ENCODE measurements at regions not wholly inside any gene's neighbourhood (a gene's known extent, or its start where the extent isn't known, plus 50 kb on each side); places are given as distances from the start of the nearest gene placed in this dataset.

DNA sequence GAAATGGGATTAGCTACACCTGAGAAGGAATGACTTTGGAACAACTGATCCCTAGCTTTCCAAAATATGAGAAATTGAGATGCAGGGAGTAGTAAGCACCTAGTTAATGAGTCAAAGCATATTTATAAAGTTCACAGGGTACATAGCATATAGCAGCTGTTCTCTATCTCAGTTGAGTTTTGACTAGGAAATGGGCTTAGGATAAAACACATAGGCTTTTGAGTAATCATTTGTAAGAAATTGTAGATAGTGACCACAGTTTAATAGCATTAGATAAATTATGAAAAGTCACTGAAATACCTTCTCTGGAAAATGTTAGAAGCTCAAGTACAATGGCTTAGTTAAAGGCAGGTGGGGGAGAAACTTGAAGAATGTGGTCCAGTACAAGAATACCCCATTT lies 444.7 kb upstream of the TNP1 start:
- TF ChIP-seq EZH2 (IDR thresholded peaks at IDR 0.05; ENCODE audit: borderline replicate concordance, insufficient read depth, low read depth, low read length, poor library complexity, severe bottlenecking) (no peak), CTCF (IDR thresholded peaks at IDR 0.05) (no peak)
- CTCF ChIA-PET, result no interaction called here
- no peak for ATAC-seq (ENCODE audit: low read depth)
- Histone ChIP-seq H2AFZ (ENCODE audit: insufficient read depth, low read depth, low read length, poor library complexity, severe bottlenecking) (no peak overlapping the region), H3K79me2 (ENCODE audit: control insufficient read depth, insufficient read depth, low read length) (no peaks in the 10 kb centered on the region), H4K20me1 (ENCODE audit: control insufficient read depth, insufficient read depth, low read length, poor library complexity, severe bottlenecking) (no peaks in the 10 kb centered on the region), H3K27ac (ENCODE audit: low read length in 2 of 2) (no peak overlapping the region), H3K27me3 (replicated peaks in 1 of 4; ENCODE audit: control extremely low read depth in 1 of 4, control insufficient read depth in 3 of 4, insufficient read depth in 4 of 4, low read length in 3 of 4) (peaks cover 0 to 41% (median 25%) of the 10 kb centered on the region in 4 experiments), H3K4me1 (ENCODE audit: control insufficient read depth in 2 of 2, insufficient read depth in 2 of 2, low read length in 2 of 2) (no peaks in the 10 kb centered on the region), H3K4me3 (ENCODE audit: control extremely low read depth in 1 of 5, extremely low read depth in 1 of 5, insufficient read depth in 1 of 5, low read depth in 2 of 5, low read length in 4 of 5) (no peak overlapping the region), H3K9ac (ENCODE audit: low read length) (no peak overlapping the region), H3K36me3 (replicated peaks in 1 of 2; ENCODE audit: control extremely low read depth in 1 of 2, control insufficient read depth in 1 of 2, extremely low read depth in 1 of 2, insufficient read depth in 2 of 2, low read length in 1 of 2) (no peaks in the 10 kb centered on the region), H3K9me3 (ENCODE audit: control extremely low read depth in 1 of 3, control insufficient read depth in 2 of 3, insufficient read depth in 1 of 3, low read length in 2 of 3) (peaks cover 0 to 5% (median 0%) of the 10 kb centered on the region in 3 donors), H3K4me2 (replicated peaks; ENCODE audit: low read depth, low read length, poor library complexity, severe bottlenecking) (no peak overlapping the region)
- DNase-seq, result no peak
- Mint-ChIP-seq H3K4me3 (no peak overlapping the region), H3K27ac (no peak overlapping the region), H3K9me3 (ENCODE audit: insufficient read depth) (no peaks in the 10 kb centered on the region), H3K27me3 (peaks cover 62% of the 10 kb centered on the region), H3K4me1 (no peaks in the 10 kb centered on the region)
- intact Hi-C loops (cut with micrococcal nuclease), result no loop called here
- POLR2A ChIA-PET, result no interaction called here

GRCh38 chr2:217302856-217303255 lies 443.0 kb upstream of the TNP1 start:
- Mint-ChIP-seq H3K27ac (no peak overlapping the region), H3K4me1 (no peaks in the 10 kb centered on the region), H3K4me3 (no peak overlapping the region), H3K9me3 (ENCODE audit: insufficient read depth) (no peaks in the 10 kb centered on the region), H3K27me3 (peaks cover 52% of the 10 kb centered on the region)
- no peaks in the 10 kb centered on the region for H3K36me3 ChIP-seq (replicated peaks in 1 of 2; ENCODE audit: control extremely low read depth in 1 of 2, control insufficient read depth in 1 of 2, extremely low read depth in 1 of 2, insufficient read depth in 2 of 2, low read length in 1 of 2)
- intact Hi-C loops (cut with micrococcal nuclease), result no loop called here
- H3K27ac ChIP-seq (ENCODE audit: low read length in 2 of 2), result no peak overlapping the region
- H3K4me2 ChIP-seq (replicated peaks; ENCODE audit: low read depth, low read length, poor library complexity, severe bottlenecking), result no peak overlapping the region
- DNase-seq (no peak), ATAC-seq (ENCODE audit: low read depth) (no peak)
- H3K79me2 ChIP-seq (ENCODE audit: control insufficient read depth, insufficient read depth, low read length), result no peaks in the 10 kb centered on the region
- H3K9me3 ChIP-seq (ENCODE audit: control extremely low read depth in 1 of 3, control insufficient read depth in 2 of 3, insufficient read depth in 1 of 3, low read length in 2 of 3), result peaks cover 0 to 5% (median 2%) of the 10 kb centered on the region in 3 donors
- H3K27me3 ChIP-seq (replicated peaks in 1 of 4; ENCODE audit: control extremely low read depth in 1 of 4, control insufficient read depth in 3 of 4, insufficient read depth in 4 of 4, low read length in 3 of 4), result peaks cover 0 to 29% (median 12%) of the 10 kb centered on the region in 4 experiments
- H2AFZ ChIP-seq (ENCODE audit: insufficient read depth, low read depth, low read length, poor library complexity, severe bottlenecking), result no peak overlapping the region
- CTCF ChIA-PET, result no interaction called here
- H3K4me1 ChIP-seq (ENCODE audit: control insufficient read depth in 2 of 2, insufficient read depth in 2 of 2, low read length in 2 of 2), result no peaks in the 10 kb centered on the region
- TF ChIP-seq EZH2 (IDR thresholded peaks at IDR 0.05; ENCODE audit: borderline replicate concordance, insufficient read depth, low read depth, low read length, poor library complexity, severe bottlenecking) (no peak), CTCF (IDR thresholded peaks at IDR 0.05) (no peak)
- H4K20me1 ChIP-seq (ENCODE audit: control insufficient read depth, insufficient read depth, low read length, poor library complexity, severe bottlenecking), result no peaks in the 10 kb centered on the region
- no peak overlapping the region for H3K9ac ChIP-seq (ENCODE audit: low read length)
- H3K4me3 ChIP-seq (ENCODE audit: control extremely low read depth in 1 of 5, extremely low read depth in 1 of 5, insufficient read depth in 1 of 5, low read depth in 2 of 5, low read length in 4 of 5), result no peak overlapping the region
- 79% methylated on average over 3 of the region's 3 CpGs for WGBS (ENCODE audit: insufficient coverage)
- POLR2A ChIA-PET, result no interaction called here
